ENCODE measurements at regions not wholly inside any gene's neighbourhood (a gene's known extent, or its start where the extent isn't known, plus 50 kb on each side); places are given as distances from the start of the nearest gene placed in this dataset.

DNA sequence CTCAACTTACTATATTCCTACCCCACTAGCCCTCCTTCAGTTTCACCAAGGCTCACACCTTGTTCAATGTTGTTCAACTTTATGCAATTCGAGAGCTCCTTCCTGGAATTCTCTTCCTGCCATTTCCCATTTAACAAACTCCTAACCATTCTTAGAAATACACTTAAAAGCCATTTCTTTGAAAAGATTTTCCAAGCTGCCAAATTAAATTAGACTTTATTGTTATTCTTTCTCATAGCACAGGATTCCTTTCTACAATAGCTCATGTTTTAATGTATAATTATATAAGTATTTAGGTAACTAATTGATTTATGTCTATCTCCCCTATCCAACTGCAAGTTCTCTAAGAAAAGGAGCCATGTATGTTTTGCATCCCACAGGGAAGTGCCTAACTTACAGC is 52.7 kb upstream of the CTSC start:
- Histone ChIP-seq H3K4me3 (no peak overlapping the region), H3K36me3 (no peaks in the 10 kb centered on the region), H3K27me3 (no peaks in the 10 kb centered on the region), H3K9me3 (no peaks in the 10 kb centered on the region), H3K4me1 (no peaks in the 10 kb centered on the region), H3K27ac (no peak overlapping the region)
- TF ChIP-seq, protein P1, sequence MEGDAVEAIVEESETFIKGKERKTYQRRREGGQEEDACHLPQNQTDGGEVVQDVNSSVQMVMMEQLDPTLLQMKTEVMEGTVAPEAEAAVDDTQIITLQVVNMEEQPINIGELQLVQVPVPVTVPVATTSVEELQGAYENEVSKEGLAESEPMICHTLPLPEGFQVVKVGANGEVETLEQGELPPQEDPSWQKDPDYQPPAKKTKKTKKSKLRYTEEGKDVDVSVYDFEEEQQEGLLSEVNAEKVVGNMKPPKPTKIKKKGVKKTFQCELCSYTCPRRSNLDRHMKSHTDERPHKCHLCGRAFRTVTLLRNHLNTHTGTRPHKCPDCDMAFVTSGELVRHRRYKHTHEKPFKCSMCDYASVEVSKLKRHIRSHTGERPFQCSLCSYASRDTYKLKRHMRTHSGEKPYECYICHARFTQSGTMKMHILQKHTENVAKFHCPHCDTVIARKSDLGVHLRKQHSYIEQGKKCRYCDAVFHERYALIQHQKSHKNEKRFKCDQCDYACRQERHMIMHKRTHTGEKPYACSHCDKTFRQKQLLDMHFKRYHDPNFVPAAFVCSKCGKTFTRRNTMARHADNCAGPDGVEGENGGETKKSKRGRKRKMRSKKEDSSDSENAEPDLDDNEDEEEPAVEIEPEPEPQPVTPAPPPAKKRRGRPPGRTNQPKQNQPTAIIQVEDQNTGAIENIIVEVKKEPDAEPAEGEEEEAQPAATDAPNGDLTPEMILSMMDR (IDR thresholded peaks at IDR 0.05) = no peak
- no peak for DNase-seq (ENCODE audit: low spot score)

DNA sequence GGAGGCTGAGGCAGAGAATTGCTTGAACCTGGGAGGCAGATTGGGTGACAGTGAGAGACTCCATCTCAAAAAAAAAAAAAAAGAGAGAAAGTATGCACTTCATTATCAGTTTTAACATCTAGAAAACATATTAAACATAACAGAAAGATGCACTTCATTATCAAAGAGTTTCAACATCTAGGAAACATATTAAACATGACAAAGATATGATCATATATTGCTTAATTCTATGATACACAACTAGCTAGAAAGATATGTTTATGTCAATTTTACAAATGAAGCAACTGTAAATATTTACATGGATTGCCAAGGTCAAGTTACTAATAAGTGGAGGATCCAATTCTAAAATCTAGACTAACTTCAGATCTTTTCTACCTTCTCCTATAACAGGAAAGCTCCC is 50.4 kb upstream of the CTSC start:
- Histone ChIP-seq H3K4me3 (no peak overlapping the region), H3K27ac (no peak overlapping the region), H3K9me3 (no peaks in the 10 kb centered on the region), H3K4me1 (no peaks in the 10 kb centered on the region), H3K27me3 (no peaks in the 10 kb centered on the region), H3K36me3 (no peaks in the 10 kb centered on the region)
- DNase-seq (ENCODE audit: low spot score) = no peak
- TF ChIP-seq, protein P1 (IDR thresholded peaks at IDR 0.05) = no peak

All from right atrium auricular region (tissue), 2 donors.